HG03064 (cell line): ENCODE measurements at regions not wholly inside any gene's neighbourhood (a gene's known extent, or its start where the extent isn't known, plus 50 kb on each side); places are given as distances from the start of the nearest gene placed in this dataset.
A peak's percentile ranks its signal among the peaks of the same experiment; 100 is the strongest.

Experiments
- ATAC-seq: cut with Tn5 transposase; IDR thresholded peaks from one replicate; pipeline ENCODE4 v1.9.1; 2021; ENCODE audit warnings: low read depth; ENCODE audit not compliant: unreplicated experiment

GRCh38 chr5:92908952-92909601 lies 671.9 kb downstream of the NR2F1-AS1 start:
- no peak for ATAC-seq

DNA sequence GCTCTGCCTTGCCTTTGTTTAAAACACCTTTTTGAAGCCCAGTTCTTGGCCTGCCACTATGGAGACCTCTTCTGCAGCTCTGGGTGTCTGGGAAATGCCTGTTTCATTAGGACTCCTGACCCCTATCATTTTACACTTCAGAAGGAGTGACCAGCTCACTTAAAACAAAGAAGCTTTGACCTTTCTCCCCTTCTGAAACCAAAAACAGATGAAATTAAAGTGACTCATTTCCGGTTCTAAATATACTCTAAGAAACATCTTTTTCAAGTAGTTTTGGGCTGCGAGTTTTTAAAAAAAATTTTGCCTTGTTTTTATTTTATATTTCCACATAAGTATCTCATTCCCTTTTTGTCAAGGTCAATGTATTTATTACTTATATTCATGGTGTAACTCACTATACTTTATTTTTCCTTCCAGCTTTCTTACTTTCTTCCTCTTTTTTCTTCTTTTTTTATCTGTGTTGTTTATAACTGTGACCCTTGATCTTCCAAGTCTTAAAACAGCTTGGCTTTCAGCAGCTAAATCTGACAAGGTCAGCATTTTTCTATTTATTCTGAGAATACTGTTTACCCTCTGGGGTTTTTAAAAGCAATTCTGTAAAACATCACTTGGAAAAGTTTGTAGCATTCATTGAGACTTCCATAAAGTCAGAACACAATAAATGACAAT lies 672.9 kb downstream of the NR2F1-AS1 start:
- ATAC-seq = peak; percentile 66

- no peak for ATAC-seq
Measured at GRCh38 chr5:92906798-92907376, 674.1 kb downstream of the NR2F1-AS1 start.

DNA sequence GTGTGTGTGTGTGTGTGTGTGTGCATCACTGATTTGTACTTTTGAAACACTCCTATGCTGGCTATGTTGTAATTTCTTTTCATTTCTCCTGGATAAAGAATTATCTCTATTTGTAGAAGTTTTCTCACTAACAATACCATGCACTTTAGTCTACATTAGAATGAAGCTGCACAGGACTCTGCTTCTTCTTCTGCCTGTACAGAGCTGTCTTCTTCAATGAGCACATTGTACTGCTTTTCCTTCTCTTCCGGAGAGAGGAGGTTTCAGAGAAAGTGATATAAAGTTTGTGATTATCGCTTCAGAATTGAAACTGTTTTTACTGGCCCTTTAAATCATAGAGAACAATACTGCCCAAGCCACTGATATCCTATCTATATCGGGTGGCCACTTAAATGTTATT lies 677.0 kb downstream of the NR2F1-AS1 start:
- no peak for ATAC-seq

GRCh38 chr5:92899611-92900010 lies 681.4 kb downstream of the NR2F1-AS1 start:
- ATAC-seq = no peak

DNA sequence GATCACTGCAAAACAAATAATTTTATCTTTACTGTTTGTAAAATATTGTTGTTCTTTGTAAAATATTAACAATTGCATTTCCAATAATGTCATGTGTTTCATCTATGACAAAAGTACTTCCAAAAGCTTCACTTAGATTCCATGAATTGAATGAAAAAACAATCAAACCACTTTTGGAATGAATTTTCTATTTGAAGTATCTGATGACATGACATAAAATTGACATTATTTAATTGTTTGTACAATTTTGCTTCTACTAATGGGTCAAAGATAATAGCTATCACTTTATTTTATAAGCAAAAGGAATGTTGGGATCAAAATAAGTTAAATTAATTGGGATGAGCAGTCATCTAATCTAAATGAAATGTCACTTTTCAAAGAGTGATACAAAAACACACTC lies 684.3 kb downstream of the NR2F1-AS1 start:
- ATAC-seq = no peak

DNA sequence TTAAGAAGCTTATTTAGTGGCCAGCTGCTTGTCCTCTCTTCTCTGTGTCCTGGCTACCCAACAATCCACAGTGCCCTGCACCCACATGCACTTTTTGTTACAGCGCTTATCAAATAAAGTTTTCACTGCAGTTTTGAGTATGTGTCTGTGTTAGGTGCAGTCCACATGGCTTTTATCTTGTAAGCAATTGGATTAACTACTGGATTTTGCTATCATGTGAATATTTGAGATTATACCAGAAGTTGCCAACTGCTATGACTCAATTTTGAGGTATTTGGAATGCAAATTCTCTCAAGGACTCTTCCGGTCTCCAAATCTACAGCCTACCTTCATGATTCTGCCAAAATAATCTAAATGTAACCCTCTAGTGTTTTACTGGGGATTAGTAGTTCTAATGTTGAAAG lies 690.2 kb downstream of the NR2F1-AS1 start:
- no peak for ATAC-seq

- no peak for ATAC-seq
Measured at GRCh38 chr5:92889140-92889539, 691.9 kb downstream of the NR2F1-AS1 start.

DNA sequence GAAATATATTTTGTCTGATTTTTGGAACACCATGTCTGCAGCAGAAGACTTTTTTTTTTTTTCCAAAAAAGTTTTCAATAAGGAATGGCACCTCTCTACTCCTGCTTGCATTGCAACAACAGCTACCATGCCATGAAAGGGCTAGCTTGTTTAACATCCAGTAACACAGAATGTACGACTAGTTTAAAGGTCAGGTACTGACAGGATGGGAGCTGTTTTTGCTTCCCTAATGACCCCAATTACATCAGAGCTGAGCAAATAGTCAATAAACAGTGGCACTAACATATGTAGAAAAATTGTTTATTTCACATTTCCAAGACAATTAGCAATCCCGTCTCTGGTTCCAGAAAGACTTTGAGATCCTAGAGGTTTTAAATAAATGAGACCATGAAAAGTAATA lies 693.8 kb downstream of the NR2F1-AS1 start:
- ATAC-seq = no peak

- ATAC-seq = no peak
Measured at GRCh38 chr5:92886751-92887150, 694.3 kb downstream of the NR2F1-AS1 start.

DNA sequence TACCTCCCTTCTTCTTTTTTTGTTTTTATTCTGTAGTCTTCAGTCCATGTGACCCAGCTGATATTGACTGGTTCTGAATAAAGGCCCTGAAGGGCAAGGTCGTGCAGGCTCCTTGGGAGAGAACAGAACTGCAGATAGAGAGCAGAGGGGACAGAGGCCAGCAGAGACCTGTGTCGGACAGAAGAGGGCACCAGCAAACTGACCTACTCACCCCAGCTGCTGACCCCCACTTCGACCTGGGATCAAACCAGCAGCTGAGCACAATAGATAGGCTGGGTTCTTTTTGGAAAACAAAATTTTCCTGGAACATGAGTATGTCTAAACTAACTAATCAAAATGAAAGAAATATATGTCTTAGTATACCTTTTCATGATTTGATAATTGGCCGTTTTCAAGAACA lies 695.1 kb downstream of the NR2F1-AS1 start:
- no peak for ATAC-seq

DNA sequence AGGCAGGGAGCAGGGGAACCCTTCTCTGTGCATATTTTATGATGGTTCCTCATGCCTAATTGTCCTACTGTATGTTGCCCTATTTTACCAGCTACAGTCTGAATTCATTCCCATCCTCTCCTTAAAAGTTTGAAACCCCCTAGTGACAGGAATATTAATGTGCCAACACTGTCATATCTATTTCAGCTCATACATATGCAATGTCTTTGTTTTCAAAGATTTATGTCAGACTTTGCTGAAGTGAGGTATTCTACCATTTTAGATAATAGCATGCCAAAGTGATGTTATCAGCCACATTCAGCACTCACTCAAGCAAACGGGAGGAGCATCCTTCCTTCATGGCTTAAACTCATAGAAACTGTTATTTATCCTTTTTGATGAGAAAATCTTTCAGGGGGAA lies 696.5 kb downstream of the NR2F1-AS1 start:
- no peak for ATAC-seq

- ATAC-seq = no peak
Measured at GRCh38 chr5:92879806-92880543, 701.0 kb downstream of the NR2F1-AS1 start.

GRCh38 chr5:92874790-92875189 lies 706.2 kb downstream of the NR2F1-AS1 start:
- no peak for ATAC-seq

- ATAC-seq = no peak
Measured at GRCh38 chr5:92868442-92868841, 712.6 kb downstream of the NR2F1-AS1 start.

- no peak for ATAC-seq
Measured at GRCh38 chr5:92864591-92864990, 716.4 kb downstream of the NR2F1-AS1 start.

DNA sequence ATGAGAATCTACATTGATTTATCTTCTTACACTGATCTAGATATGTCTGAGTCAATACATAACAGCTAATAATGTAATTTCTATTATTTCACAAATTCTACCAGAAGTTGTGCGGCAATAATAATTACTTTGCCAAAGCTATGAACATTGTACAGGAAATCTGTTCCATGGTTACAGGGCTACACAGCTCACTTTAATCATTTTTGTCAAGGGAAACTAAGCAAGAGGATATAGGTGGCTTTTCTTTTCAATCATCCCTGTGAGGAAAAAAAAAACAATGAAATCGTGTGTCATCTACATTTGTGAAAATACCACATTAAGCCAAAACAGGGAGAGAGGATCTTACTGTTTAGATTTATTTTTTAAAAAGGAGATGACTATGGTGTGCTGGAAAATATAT lies 717.4 kb downstream of the NR2F1-AS1 start:
- ATAC-seq = no peak

- no peak for ATAC-seq
Measured at GRCh38 chr5:92861531-92862285, 719.3 kb downstream of the NR2F1-AS1 start.

DNA sequence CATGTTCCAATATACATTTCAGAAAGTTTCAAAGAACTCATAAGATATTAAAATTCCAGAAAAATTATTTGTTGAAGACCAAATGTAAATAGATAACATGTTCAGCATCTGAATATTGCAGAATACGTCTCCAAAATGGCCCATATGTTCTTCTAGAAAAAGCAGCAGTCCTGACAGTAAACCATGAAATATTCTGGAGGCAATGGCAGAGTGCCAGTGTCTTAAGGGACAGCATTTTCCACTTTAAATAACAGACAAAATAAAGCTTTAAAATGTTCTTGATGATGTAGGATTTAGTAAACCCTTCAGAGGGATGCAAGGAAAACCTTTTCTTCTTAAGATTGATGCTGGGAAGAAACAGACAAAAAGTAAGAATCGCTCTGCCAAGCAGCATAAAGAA lies 721.0 kb downstream of the NR2F1-AS1 start:
- ATAC-seq = no peak

GRCh38 chr5:92852219-92852618 lies 728.8 kb downstream of the NR2F1-AS1 start:
- ATAC-seq = no peak

- ATAC-seq = no peak
Measured at GRCh38 chr5:92850886-92851285, 730.1 kb downstream of the NR2F1-AS1 start.
